EH (cell line): ENCODE measurements at regions not wholly inside any gene's neighbourhood (a gene's known extent, or its start where the extent isn't known, plus 50 kb on each side); places are given as distances from the start of the nearest gene placed in this dataset.
A peak's percentile ranks its signal among the peaks of the same experiment; 100 is the strongest.

Experiments
- DNase-seq: peaks from one replicate; pipeline ENCODE4 v3.0.0-alpha.2; 2015; ENCODE audit warnings: low read depth

- DNase-seq, result no peak
These were observed 538.9 kb downstream of the UTRN start for GRCh38 chr6:144824018-144824417.

- no peak for DNase-seq
These were observed 549.4 kb downstream of the UTRN start for GRCh38 chr6:144834426-144835038.

- DNase-seq, result peak; percentile 36
These were observed 550.3 kb downstream of the UTRN start for GRCh38 chr6:144835322-144835973.

GRCh38 chr6:144840619-144841018, 555.5 kb downstream of the UTRN start:
- DNase-seq, result no peak

GRCh38 chr6:144843701-144844100, 558.6 kb downstream of the UTRN start:
- DNase-seq, result no peak

- no peak for DNase-seq
These were observed 559.5 kb downstream of the UTRN start for GRCh38 chr6:144844596-144844995.

- peak; percentile 52 for DNase-seq
These were observed 560.1 kb downstream of the UTRN start for GRCh38 chr6:144845186-144845585.

- DNase-seq, result no peak
These were observed 562.8 kb downstream of the UTRN start for GRCh38 chr6:144847916-144848315.

- no peak for DNase-seq
These were observed 564.8 kb downstream of the UTRN start for GRCh38 chr6:144849920-144850319.

GRCh38 chr6:144853603-144854002, 568.5 kb downstream of the UTRN start:
- no peak for DNase-seq

GRCh38 chr6:144854654-144855053, 569.5 kb downstream of the UTRN start:
- DNase-seq, result no peak

- no peak for DNase-seq
These were observed 570.2 kb downstream of the UTRN start for GRCh38 chr6:144855375-144855774.

GRCh38 chr6:144855812-144856531, 570.8 kb downstream of the UTRN start:
- no peak for DNase-seq

GRCh38 chr6:144856622-144857021, 571.5 kb downstream of the UTRN start:
- DNase-seq, result no peak

- no peak for DNase-seq
These were observed 572.0 kb downstream of the UTRN start for GRCh38 chr6:144857086-144857485.

GRCh38 chr6:144862769-144863168, 577.6 kb downstream of the UTRN start:
- DNase-seq, result no peak

GRCh38 chr6:144867761-144868160, 582.6 kb downstream of the UTRN start:
- no peak for DNase-seq

- no peak for DNase-seq
These were observed 585.6 kb downstream of the UTRN start for GRCh38 chr6:144870782-144871181.

- peak; percentile 23 for DNase-seq
These were observed 588.7 kb downstream of the UTRN start for GRCh38 chr6:144873623-144874378.

GRCh38 chr6:144876689-144877088, 591.6 kb downstream of the UTRN start:
- no peak for DNase-seq

- no peak for DNase-seq
These were observed 592.0 kb downstream of the UTRN start for GRCh38 chr6:144877118-144877517.

GRCh38 chr6:144878577-144878976, 593.4 kb downstream of the UTRN start:
- DNase-seq, result no peak

- peak; percentile 77 for DNase-seq
These were observed 594.3 kb downstream of the UTRN start for GRCh38 chr6:144879436-144879835.
